ENCODE measurements at regions not wholly inside any gene's neighbourhood (a gene's known extent, or its start where the extent isn't known, plus 50 kb on each side); places are given as distances from the start of the nearest gene placed in this dataset.
"Not testable (repeated sequence)": the region's sequence is repeated elsewhere in the genome, so short reads cannot be mapped to it uniquely, and the experiment has no call there.

DNA sequence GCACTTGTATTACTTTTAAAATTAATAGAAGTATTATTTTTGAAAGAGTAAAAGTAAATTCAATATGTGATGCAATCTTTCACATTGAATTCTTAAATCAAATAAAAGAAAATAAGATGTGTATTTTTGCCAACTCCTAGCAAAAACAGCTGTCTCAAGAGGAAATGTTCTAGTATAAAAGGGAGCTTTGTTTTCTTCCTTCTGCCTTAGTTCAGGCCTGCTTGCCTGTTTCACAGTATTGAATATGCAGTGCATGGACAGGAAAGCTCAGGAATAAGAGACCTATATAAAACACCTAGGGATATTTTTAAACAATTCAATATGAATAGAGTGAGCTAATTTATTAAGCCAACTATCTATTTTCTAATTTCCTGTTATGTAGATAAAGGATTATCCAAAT, 294.8 kb upstream of the G2E3 start:
- peak in 1 of 2 donors; percentile 55 for ATAC-seq
- no peaks in the 10 kb centered on the region for H3K27me3 ChIP-seq (ENCODE audit: control insufficient read depth, insufficient read depth)
- no peaks in the 10 kb centered on the region for H3K9me3 ChIP-seq (ENCODE audit: control insufficient read depth, low read length)
- intact Hi-C loops (cut with DNase I): no loop called here
- DNase-seq: no peak
- no peaks in the 10 kb centered on the region for H3K4me1 ChIP-seq (ENCODE audit: control insufficient read depth, insufficient read depth, low read length)
- H3K27ac ChIP-seq (ENCODE audit: low read length): no peak overlapping the region
- no peak overlapping the region for H3K4me3 ChIP-seq (ENCODE audit: low read length)

DNA sequence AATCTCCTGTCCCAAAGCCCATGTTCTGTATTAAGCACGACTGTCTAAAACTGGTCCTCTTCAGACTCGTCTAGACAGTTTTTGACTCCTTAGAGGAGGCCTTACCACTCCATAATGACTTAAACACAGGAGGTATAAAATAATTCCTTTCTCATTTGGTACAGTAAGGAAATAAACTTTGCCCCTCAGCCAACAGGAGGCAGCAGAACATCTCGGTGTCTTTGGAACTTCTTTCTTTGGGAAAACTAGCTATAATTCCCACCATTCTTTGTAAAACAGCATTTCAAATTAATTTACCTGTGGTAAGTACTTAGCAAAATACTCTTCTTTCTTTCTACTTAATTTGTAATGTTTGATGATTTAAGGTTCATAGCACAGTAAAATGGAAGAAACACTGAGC, 292.7 kb upstream of the G2E3 start:
- 87% methylated on average over 3 of the region's 3 CpGs for WGBS
- ATAC-seq (no peak), DNase-seq (no peak)
- no peaks in the 10 kb centered on the region for H3K9me3 ChIP-seq (ENCODE audit: control insufficient read depth, low read length)
- no peaks in the 10 kb centered on the region for H3K27me3 ChIP-seq (ENCODE audit: control insufficient read depth, insufficient read depth)
- no peak overlapping the region for H3K4me3 ChIP-seq (ENCODE audit: low read length)
- intact Hi-C loops (cut with DNase I): no loop called here
- H3K27ac ChIP-seq (ENCODE audit: low read length): no peak overlapping the region
- H3K4me1 ChIP-seq (ENCODE audit: control insufficient read depth, insufficient read depth, low read length): no peaks in the 10 kb centered on the region

DNA sequence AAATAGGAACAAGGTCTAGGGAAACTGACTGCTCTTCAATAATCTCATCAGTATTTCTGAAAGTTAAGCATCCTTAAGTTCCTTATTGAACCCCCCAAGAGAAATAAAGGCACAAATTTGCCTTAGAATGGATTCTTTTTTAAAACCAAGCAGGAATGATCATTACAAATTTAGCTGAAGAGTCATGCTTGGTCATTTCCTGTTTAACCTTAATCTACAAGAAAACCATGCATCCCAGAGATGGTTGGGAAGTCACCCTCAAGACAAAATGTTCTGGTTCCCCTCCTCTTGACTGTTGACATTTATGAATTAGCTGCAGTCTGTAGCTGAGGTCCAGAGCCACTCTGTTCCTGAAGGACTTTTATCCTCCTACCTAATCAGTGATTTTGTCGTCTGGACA, 291.8 kb upstream of the G2E3 start:
- H3K4me3 ChIP-seq (ENCODE audit: low read length): no peak overlapping the region
- H3K27ac ChIP-seq (ENCODE audit: low read length): no peak overlapping the region
- ATAC-seq (no peak), DNase-seq (no peak)
- WGBS: 57% methylated on average over 1 of the region's 1 CpG
- H3K27me3 ChIP-seq (ENCODE audit: control insufficient read depth, insufficient read depth): no peaks in the 10 kb centered on the region
- H3K4me1 ChIP-seq (ENCODE audit: control insufficient read depth, insufficient read depth, low read length): no peaks in the 10 kb centered on the region
- no peaks in the 10 kb centered on the region for H3K9me3 ChIP-seq (ENCODE audit: control insufficient read depth, low read length)
- intact Hi-C loops (cut with DNase I): no loop called here

DNA sequence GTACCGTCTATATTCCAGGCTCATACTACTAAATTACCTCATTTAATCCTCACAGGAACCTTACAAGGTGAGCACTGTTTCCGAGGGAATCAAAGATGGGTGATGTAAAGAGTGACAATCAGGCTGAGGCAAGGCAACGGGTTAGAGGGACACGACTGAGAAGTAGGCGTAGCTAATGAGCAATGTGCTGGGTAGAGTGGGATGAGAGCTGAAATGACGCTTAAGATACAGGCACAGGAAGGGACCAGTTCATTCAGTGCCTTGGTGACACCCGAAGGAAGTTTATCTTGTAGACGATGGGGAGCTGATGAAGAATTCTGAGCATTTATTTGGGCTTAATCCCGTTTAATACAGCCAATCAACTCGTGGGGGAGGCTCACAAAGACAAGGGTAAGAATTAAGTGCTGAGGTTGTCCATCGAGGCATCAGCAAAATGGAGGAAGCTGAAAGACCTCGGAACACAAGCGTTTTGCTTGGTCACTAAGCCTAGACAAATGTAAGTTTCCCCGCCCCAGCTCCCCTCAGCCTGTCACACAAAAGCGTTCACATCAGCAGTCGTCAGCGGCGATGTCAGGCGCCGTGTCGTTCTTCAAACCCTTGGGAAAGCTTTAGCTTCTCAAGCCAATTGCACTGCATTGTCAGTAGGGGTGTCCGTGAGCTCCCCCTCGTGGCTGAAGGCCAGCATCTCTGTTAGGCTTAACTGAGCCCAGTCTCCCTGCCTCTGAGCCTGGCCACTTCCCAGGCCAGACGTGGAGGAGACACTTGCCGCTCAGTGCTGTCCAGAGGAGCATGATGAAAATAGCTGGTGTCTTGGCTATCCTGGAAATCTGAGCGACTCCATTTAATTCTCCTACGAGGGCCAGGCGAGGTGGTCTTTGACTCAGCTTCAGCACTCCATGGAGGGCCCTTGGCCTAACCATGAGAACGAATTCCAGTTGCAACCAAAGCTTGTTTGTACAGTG, 288.5 kb upstream of the G2E3 start:
- no peaks in the 10 kb centered on the region for H3K27me3 ChIP-seq (ENCODE audit: control insufficient read depth, insufficient read depth)
- DNase-seq (peak; percentile 87 to 94 (median 91)), ATAC-seq (peak; percentile 94 to 98)
- intact Hi-C loops (cut with DNase I): no loop called here
- no peak overlapping the region for H3K27ac ChIP-seq (ENCODE audit: low read length)
- H3K9me3 ChIP-seq (ENCODE audit: control insufficient read depth, low read length): no peaks in the 10 kb centered on the region
- WGBS: 25% methylated on average over 29 of the region's 29 CpGs
- H3K4me1 ChIP-seq (ENCODE audit: control insufficient read depth, insufficient read depth, low read length): no peaks in the 10 kb centered on the region
- H3K4me3 ChIP-seq (ENCODE audit: low read length): peak overlapping the region; percentile 19

DNA sequence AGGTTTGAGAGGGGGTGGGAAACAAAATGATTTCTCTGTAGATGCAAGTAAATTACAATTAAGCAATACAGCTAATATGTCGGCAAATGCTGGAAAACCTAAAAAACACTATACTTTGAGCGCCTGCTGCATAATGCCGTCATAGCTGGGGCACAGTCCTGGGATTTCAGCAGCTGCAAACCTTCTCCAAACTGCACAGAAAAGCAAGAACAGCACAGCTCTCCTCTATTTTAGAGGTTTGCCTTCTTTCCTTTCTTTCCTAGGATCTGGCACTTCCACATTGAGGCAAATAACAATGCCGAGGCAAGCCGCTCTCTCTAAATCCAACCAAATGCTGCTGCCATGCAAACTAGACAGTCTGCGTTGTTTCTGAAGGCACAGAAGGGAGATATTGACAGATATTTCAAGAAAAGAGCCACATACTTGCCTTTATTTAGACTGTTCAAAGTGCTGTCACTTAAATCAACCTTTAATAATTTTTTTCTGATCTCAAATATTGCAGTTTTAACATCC, 287.1 kb upstream of the G2E3 start:
- DNase-seq (no peak), ATAC-seq (no peak)
- 74% methylated on average over 6 of the region's 6 CpGs for WGBS
- intact Hi-C loops (cut with DNase I): no loop called here
- Histone ChIP-seq H3K4me1 (ENCODE audit: control insufficient read depth, insufficient read depth, low read length) (no peaks in the 10 kb centered on the region), H3K9me3 (ENCODE audit: control insufficient read depth, low read length) (no peaks in the 10 kb centered on the region), H3K27ac (ENCODE audit: low read length) (no peak overlapping the region), H3K4me3 (ENCODE audit: low read length) (no peak overlapping the region), H3K27me3 (ENCODE audit: control insufficient read depth, insufficient read depth) (no peaks in the 10 kb centered on the region)

DNA sequence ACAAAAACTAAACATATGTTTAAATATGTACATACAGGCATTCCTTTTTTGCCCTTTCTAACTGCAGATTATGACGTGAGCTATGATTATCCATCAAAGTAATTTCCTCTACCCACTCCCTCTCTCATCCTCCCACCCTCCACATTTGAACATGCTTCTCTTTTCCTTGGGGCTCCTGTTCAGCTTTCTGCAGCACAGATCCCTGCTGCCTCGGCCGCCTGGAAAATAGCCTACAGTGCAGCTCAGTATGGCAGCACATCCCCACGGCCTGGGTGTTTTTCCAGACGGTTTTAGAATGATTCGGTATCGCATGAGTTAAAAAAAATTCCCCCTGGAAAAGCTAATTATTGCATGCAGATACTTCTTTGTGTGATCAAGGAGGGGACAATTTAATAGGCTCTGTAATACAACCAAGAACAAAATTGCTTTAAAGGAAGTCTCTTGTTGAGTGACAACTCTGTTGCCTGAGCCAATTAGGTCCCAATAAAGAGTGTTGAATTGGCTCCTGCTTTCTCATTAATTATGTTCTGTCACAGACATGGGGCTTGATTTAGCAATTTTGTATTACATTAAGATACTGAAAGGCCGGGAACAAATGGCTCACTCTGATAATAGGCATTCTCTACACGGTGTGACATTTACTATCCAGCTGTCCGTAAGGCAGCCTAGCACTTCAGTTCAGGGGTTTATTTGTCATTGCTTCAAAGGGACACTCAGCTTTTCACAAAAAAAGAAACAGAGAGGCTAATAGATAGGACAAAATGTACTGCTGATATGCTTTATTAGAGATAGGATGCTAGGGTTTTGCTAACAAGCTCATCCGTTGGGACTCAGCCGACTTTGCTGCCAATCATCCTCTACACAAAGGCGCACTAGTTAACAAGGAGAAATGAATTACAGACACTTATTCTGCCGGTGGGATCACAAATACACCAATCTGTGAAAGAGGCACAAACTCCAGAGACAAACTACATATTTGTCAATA, 285.8 kb upstream of the G2E3 start:
- no peaks in the 10 kb centered on the region for H3K9me3 ChIP-seq (ENCODE audit: control insufficient read depth, low read length)
- H3K4me1 ChIP-seq (ENCODE audit: control insufficient read depth, insufficient read depth, low read length): no peaks in the 10 kb centered on the region
- H3K27ac ChIP-seq (ENCODE audit: low read length): peak overlapping the region; percentile 4
- H3K27me3 ChIP-seq (ENCODE audit: control insufficient read depth, insufficient read depth): no peaks in the 10 kb centered on the region
- H3K4me3 ChIP-seq (ENCODE audit: low read length): no peak overlapping the region
- 53% methylated on average over 14 of the region's 14 CpGs for WGBS
- intact Hi-C loops (cut with DNase I): no loop called here
- ATAC-seq (peak in 1 of 2 donors; percentile 78), DNase-seq (peak in 1 of 3 donors; percentile 44)

DNA sequence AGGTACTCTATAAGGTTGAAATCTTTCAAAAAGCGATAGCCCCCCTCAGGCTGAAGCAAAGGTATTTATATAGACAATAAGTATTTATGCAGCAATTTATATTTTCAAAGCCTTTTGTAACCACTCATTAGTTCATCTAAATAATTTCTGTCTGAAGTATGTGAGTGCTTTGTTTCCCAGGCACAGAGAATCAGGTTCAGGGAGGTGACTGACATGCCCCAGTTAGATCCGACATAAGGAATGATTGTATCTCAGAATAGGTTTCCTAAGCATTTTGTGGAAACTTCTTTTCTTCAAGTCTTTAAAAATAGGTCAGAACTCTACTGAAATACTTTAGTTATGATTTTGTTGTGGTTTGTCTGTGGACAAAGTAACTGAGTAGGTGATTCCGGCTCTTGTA, 283.4 kb upstream of the G2E3 start:
- no peak overlapping the region for H3K4me3 ChIP-seq (ENCODE audit: low read length)
- no peaks in the 10 kb centered on the region for H3K9me3 ChIP-seq (ENCODE audit: control insufficient read depth, low read length)
- no peak overlapping the region for H3K27ac ChIP-seq (ENCODE audit: low read length)
- ATAC-seq (no peak), DNase-seq (no peak)
- no peaks in the 10 kb centered on the region for H3K27me3 ChIP-seq (ENCODE audit: control insufficient read depth, insufficient read depth)
- no peaks in the 10 kb centered on the region for H3K4me1 ChIP-seq (ENCODE audit: control insufficient read depth, insufficient read depth, low read length)
- WGBS: 92% methylated on average over 3 of the region's 3 CpGs
- intact Hi-C loops (cut with DNase I): no loop called here

DNA sequence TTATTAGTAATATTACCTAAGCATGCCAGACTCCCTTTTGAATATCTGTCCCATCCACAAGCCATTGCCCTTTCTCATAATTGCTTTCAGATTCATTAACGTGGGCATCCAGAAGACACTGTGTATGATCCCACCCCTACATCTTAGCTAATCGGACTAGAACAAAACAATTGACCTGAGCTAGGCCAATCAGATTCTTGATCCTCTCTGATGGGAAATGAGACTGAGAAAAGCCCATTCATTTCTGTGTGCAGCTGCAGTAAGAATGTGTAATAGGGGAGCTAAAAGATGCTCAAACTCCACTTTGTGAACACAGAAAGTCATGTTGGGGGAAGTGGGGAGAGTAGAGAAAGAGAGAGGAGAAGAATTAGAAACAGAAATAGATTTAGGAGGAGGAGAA, 281.7 kb upstream of the G2E3 start:
- no peaks in the 10 kb centered on the region for H3K4me1 ChIP-seq (ENCODE audit: control insufficient read depth, insufficient read depth, low read length)
- intact Hi-C loops (cut with DNase I): no loop called here
- ATAC-seq (no peak), DNase-seq (no peak)
- H3K27ac ChIP-seq (ENCODE audit: low read length): no peak overlapping the region
- H3K9me3 ChIP-seq (ENCODE audit: control insufficient read depth, low read length): no peaks in the 10 kb centered on the region
- 69% methylated on average over 2 of the region's 2 CpGs for WGBS
- no peak overlapping the region for H3K4me3 ChIP-seq (ENCODE audit: low read length)
- no peaks in the 10 kb centered on the region for H3K27me3 ChIP-seq (ENCODE audit: control insufficient read depth, insufficient read depth)

DNA sequence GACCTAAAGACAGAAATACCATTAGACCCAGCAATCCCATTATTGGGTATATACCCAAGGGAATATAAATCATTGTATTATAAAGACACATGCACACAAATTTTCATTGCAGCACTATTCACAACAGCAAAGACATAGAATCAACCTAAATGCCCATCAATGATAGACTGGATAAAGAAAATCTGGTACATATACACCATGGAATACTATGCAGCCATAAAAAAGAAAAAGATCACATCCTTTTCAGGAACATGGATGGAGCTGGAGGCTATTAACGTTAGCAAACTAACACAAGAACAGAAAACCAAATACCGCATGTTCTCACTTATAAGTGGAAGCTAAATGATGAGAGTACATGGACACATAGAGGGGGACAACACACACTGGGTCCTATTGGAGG, 280.1 kb upstream of the G2E3 start:
- H3K27ac ChIP-seq (ENCODE audit: low read length); H3K9me3 ChIP-seq (ENCODE audit: control insufficient read depth, low read length); DNase-seq; H3K4me1 ChIP-seq (ENCODE audit: control insufficient read depth, insufficient read depth, low read length); intact Hi-C loops (cut with DNase I); H3K4me3 ChIP-seq (ENCODE audit: low read length); H3K27me3 ChIP-seq (ENCODE audit: control insufficient read depth, insufficient read depth); ATAC-seq: not testable (repeated sequence)
- WGBS: 88% methylated on average over 2 of the region's 2 CpGs

DNA sequence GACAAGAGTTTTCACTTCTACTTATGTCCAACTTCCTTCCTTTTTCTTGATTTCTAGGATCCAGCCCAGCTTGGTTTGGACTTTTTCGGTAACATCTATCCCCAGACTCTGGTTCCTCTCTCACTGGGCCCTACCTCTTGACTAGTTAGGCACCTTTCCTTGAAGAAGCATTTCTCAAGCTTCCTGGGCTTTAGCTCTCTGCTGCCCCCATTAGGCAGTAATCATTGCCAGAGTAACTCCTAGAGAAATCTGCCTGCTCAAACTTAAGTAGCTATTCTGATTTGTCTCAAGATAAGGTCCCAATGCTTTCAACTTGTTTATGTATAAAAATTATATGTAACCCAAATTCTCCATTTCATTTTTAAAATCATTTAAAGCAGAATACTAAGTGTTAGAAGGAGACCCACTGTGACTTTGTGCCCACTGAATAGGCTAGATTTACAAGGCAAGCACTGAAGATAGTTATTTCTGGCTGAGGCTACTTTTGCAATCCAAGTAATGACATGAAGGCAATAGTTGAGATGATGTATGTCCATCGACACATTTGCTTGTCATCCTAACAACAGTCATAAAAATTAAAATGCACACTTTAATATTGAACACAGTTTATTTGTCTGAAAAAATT, 275.0 kb upstream of the G2E3 start:
- Histone ChIP-seq H3K27ac (ENCODE audit: low read length) (no peak overlapping the region), H3K4me3 (ENCODE audit: low read length) (no peak overlapping the region), H3K9me3 (ENCODE audit: control insufficient read depth, low read length) (no peaks in the 10 kb centered on the region), H3K4me1 (ENCODE audit: control insufficient read depth, insufficient read depth, low read length) (no peaks in the 10 kb centered on the region), H3K27me3 (ENCODE audit: control insufficient read depth, insufficient read depth) (no peaks in the 10 kb centered on the region)
- no peak for DNase-seq
- ATAC-seq: no peak
- intact Hi-C loops (cut with DNase I): no loop called here
- 55% methylated on average over 2 of the region's 2 CpGs for whole genome bisulfite sequencing
